B cell (primary cell): ENCODE measurements at regions not wholly inside any gene's neighbourhood (a gene's known extent, or its start where the extent isn't known, plus 50 kb on each side); places are given as distances from the start of the nearest gene placed in this dataset.

Experiments used
- ATAC-seq: fragments of 200-7000 bp; cut with Tn5 transposase; one replicate; pipeline ENCODE4 v1.10.0; 2021; ENCODE audit warnings: low read depth, mild to moderate bottlenecking, moderate number of reproducible peaks, moderate library complexity
- CTCF ChIA-PET: fragments of 350-600 bp; sonication (Branson Sonifier 250); formaldehyde crosslinking; loops from one replicate; lab custom pipeline; 2021; ENCODE audit warnings: antibody characterized with exemption, inconsistent platforms; lab: Charles Lee
- POLR2A ChIA-PET: fragments of 350-600 bp; sonication (Branson Sonifier 250); formaldehyde crosslinking; loops from one replicate; lab custom pipeline; 2021; ENCODE audit warnings: antibody characterized with exemption; lab: Charles Lee
- DNase-seq: peaks from one replicate; pipeline ENCODE4 v3.0.0; 2013
- H2AFZ ChIP-seq: 2 replicates; pipeline ENCODE4 v1.6.1; 2012; ENCODE audit warnings: mild to moderate bottlenecking, low read depth, low read length; ENCODE audit not compliant: insufficient read depth, poor library complexity, severe bottlenecking
- H3K27ac ChIP-seq, 2 donors: 1 replicate in 1 of 2; 2 replicates in 1 of 2; pipeline ENCODE4 v1.5.1; 2012 to 2013; ENCODE audit warnings: low read length in 2 of 2, mild to moderate bottlenecking in 2 of 2, moderate library complexity in 1 of 2
- H3K27me3 ChIP-seq, 4 experiments: fragments of 200-600 bp in 1 of 4; sonication (generic) in 1 of 4; replicated peaks in 1 of 4; 1 replicate in 2 of 4; 2 replicates in 2 of 4; pipeline versions ENCODE4 v1.6.1 to v1.7.0; 2013 to 2016; ENCODE audit warnings: low read length in 3 of 4, mild to moderate bottlenecking in 2 of 4, mixed read lengths in 1 of 4, moderate library complexity in 1 of 4; ENCODE audit not compliant: insufficient read depth in 4 of 4, control insufficient read depth in 3 of 4; ENCODE audit errors: control extremely low read depth in 1 of 4
- H3K36me3 ChIP-seq, 2 experiments: replicated peaks in 1 of 2; 1 replicate in 1 of 2; 2 replicates in 1 of 2; pipeline versions ENCODE4 v1.6.1 to v1.7.1; 2013; ENCODE audit warnings: low read length in 1 of 2; ENCODE audit not compliant: insufficient read depth in 2 of 2, control insufficient read depth in 1 of 2; ENCODE audit errors: control extremely low read depth in 1 of 2, extremely low read depth in 1 of 2
- H3K4me1 ChIP-seq, 2 donors: fragments of 200-600 bp in 1 of 2; sonication (generic) in 1 of 2; 1 replicate in 1 of 2; 2 replicates in 1 of 2; pipeline versions ENCODE4 v1.5.1 to v1.6.1; 2013 to 2017; ENCODE audit warnings: low read length in 2 of 2; ENCODE audit not compliant: control insufficient read depth in 2 of 2, insufficient read depth in 2 of 2
- H3K4me2 ChIP-seq: replicated peaks from 2 replicates; pipeline ENCODE3; 2012; ENCODE audit warnings: mild to moderate bottlenecking, low read depth, low read length; ENCODE audit not compliant: poor library complexity, severe bottlenecking
- H3K4me3 ChIP-seq, 5 experiments: fragments of 200-600 bp in 1 of 5; sonication (generic) in 1 of 5; 1 replicate in 3 of 5; 2 replicates in 2 of 5; pipeline versions ENCODE4 v1.5.1 to v1.7.0; 2011 to 2016; ENCODE audit warnings: low read length in 4 of 5, mild to moderate bottlenecking in 4 of 5, low read depth in 2 of 5, control low read depth in 1 of 5, moderate library complexity in 1 of 5; ENCODE audit not compliant: insufficient read depth in 1 of 5; ENCODE audit errors: control extremely low read depth in 1 of 5, extremely low read depth in 1 of 5
- H3K79me2 ChIP-seq: fragments of 200-600 bp; sonication (generic); one replicate; pipeline ENCODE4 v1.6.0; 2016; ENCODE audit warnings: low read length; ENCODE audit not compliant: control insufficient read depth, insufficient read depth
- H3K9ac ChIP-seq: fragments of 200-600 bp; sonication (generic); 2 replicates; pipeline ENCODE4 v1.6.1; 2017; ENCODE audit warnings: mild to moderate bottlenecking, low read length, moderate library complexity
- H3K9me3 ChIP-seq, 3 donors: one replicate each; pipeline versions ENCODE4 v1.6.1 to v1.7.1; 2013; ENCODE audit warnings: low read length in 2 of 3; ENCODE audit not compliant: control insufficient read depth in 2 of 3, insufficient read depth in 1 of 3; ENCODE audit errors: control extremely low read depth in 1 of 3
- H4K20me1 ChIP-seq: 2 replicates; pipeline ENCODE4 v1.6.0; 2012; ENCODE audit warnings: mild to moderate bottlenecking, low read length; ENCODE audit not compliant: insufficient read depth, control insufficient read depth, poor library complexity, severe bottlenecking
- H3K27ac Mint-ChIP-seq: one replicate; pipeline ENCODE4 v1.8.0; 2021; ENCODE audit warnings: mixed read lengths
- H3K27me3 Mint-ChIP-seq: one replicate; pipeline ENCODE4 v1.8.0; 2021; ENCODE audit warnings: mixed read lengths
- H3K4me1 Mint-ChIP-seq: one replicate; pipeline ENCODE4 v1.8.0; 2021; ENCODE audit warnings: mixed read lengths
- H3K4me3 Mint-ChIP-seq: one replicate; pipeline ENCODE4 v1.8.0; 2021; ENCODE audit warnings: mixed read lengths
- H3K9me3 Mint-ChIP-seq: one replicate; pipeline ENCODE4 v1.8.0; 2022; ENCODE audit warnings: mixed read lengths; ENCODE audit not compliant: insufficient read depth
- EZH2 ChIP-seq: IDR thresholded peaks from 2 replicates; pipeline ENCODE4 v1.6.1; 2012; ENCODE audit warnings: borderline replicate concordance, low read depth, mild to moderate bottlenecking, moderate library complexity, low read length; ENCODE audit not compliant: insufficient read depth, poor library complexity, severe bottlenecking
- WGBS: methylation state at CpG from one replicate; pipeline ENCODE4 v1.1.5; 2013; ENCODE audit warnings: missing lambda C conversion rate; ENCODE audit not compliant: insufficient coverage; 5-methylcytosine and 5-hydroxymethylcytosine counted together
- intact Hi-C: fragments of 100-400 bp; cut with micrococcal nuclease; formaldehyde crosslinking; loops from one replicate; pipeline ENCODE4 v1.10.0; 2022
- TF ChIP-seq, protein P1 (sequence below): fragments of 200-600 bp; IDR thresholded peaks from one replicate; pipeline ENCODE4 v1.8.0; 2022; ENCODE audit warnings: antibody characterized with exemption, mild to moderate bottlenecking

DNA sequence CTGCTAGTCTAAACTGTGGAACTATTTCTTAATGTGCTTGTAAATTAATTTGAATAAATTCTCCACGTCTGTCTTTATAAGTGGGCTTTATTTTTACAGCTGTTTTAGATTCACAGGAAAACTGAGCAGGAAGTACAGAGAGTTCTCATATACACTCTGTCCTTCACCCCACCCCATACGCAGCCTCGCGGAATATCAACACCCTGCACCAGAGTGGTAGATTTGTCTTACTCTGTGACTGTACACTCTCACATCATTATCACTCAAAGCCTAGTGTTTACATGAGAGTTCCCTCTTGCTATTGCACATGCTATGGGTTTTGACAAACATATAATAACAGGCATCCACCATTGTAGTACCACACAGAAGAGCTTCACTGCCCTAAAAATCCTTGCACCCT is 179.7 kb upstream of the DAB2 start:
- ChIA-PET CTCF (no interaction called here), POLR2A (no interaction called here)
- DNase-seq = no peak
- no peak overlapping the region for H3K4me2 ChIP-seq
- H3K4me3 ChIP-seq = no peak overlapping the region
- no peak overlapping the region for H3K27ac ChIP-seq
- no peak for ATAC-seq
- Mint-ChIP-seq H3K9me3 (no peaks in the 10 kb centered on the region), H3K27me3 (peaks cover 6% of the 10 kb centered on the region), H3K4me1 (peaks cover 3% of the 10 kb centered on the region), H3K4me3 (no peak overlapping the region), H3K27ac (no peak overlapping the region)
- H3K36me3 ChIP-seq = no peaks in the 10 kb centered on the region
- H2AFZ ChIP-seq = no peak overlapping the region
- no peaks in the 10 kb centered on the region for H3K27me3 ChIP-seq
- TF ChIP-seq, protein P1, sequence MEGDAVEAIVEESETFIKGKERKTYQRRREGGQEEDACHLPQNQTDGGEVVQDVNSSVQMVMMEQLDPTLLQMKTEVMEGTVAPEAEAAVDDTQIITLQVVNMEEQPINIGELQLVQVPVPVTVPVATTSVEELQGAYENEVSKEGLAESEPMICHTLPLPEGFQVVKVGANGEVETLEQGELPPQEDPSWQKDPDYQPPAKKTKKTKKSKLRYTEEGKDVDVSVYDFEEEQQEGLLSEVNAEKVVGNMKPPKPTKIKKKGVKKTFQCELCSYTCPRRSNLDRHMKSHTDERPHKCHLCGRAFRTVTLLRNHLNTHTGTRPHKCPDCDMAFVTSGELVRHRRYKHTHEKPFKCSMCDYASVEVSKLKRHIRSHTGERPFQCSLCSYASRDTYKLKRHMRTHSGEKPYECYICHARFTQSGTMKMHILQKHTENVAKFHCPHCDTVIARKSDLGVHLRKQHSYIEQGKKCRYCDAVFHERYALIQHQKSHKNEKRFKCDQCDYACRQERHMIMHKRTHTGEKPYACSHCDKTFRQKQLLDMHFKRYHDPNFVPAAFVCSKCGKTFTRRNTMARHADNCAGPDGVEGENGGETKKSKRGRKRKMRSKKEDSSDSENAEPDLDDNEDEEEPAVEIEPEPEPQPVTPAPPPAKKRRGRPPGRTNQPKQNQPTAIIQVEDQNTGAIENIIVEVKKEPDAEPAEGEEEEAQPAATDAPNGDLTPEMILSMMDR = no peak
- no peak for TF ChIP-seq EZH2
- no peaks in the 10 kb centered on the region for H4K20me1 ChIP-seq
- no peaks in the 10 kb centered on the region for H3K9me3 ChIP-seq
- no peaks in the 10 kb centered on the region for H3K4me1 ChIP-seq
- intact Hi-C loops = no loop called here
- 69% methylated on average over 3 of the region's 4 CpGs for WGBS
- no peaks in the 10 kb centered on the region for H3K79me2 ChIP-seq
- no peak overlapping the region for H3K9ac ChIP-seq

DNA sequence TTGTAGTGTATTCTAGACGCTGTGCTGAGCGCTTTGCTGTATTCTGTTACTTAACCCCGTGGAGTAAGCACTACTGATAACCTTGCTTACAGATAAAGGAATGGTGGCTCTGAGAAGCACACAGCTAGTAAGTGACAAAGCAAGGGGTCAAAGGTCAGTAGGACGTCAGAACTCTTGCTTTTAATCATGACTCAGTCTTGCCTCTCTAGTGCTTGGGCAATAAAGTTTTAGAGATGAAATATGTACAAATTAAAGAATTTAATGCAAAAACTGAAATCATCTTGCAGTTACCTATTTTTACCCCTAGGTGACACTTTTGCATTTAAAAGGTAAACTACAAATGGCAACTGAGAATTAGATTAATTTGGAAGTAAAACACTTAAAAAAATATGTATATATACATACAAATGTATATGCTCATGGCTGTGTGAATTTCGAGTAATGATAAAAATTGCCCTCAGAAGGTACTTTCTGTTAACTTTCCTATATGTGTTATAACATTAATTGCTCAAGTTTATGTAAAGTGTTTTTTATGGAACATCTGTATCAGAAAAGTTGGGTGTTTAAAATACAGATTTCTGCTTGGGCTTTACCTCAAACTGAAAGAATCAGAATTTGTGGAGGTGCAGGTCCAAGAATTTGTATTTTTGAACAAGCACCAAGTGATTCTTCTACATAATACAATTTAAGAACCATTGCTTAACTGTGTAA is 175.1 kb upstream of the DAB2 start:
- Histone ChIP-seq H2AFZ (no peak overlapping the region), H3K9me3 (no peaks in the 10 kb centered on the region), H3K36me3 (no peaks in the 10 kb centered on the region), H3K4me3 (no peak overlapping the region), H3K9ac (no peak overlapping the region), H3K4me2 (no peak overlapping the region), H3K4me1 (no peaks in the 10 kb centered on the region), H3K27me3 (peaks cover 0 to 6% (median 2%) of the 10 kb centered on the region in 4 experiments), H4K20me1 (no peaks in the 10 kb centered on the region), H3K27ac (no peak overlapping the region), H3K79me2 (no peaks in the 10 kb centered on the region)
- no peaks in the 10 kb centered on the region for H3K9me3 Mint-ChIP-seq
- no peaks in the 10 kb centered on the region for H3K4me1 Mint-ChIP-seq
- intact Hi-C loops = loop anchor here (2.0 kb wide), 1 partner anchor 1089 kb away; no protein-coding TSS in a partner anchor
- peaks cover 22% of the 10 kb centered on the region for H3K27me3 Mint-ChIP-seq
- no peak for ATAC-seq
- H3K4me3 Mint-ChIP-seq = no peak overlapping the region
- no peak for DNase-seq
- ChIA-PET POLR2A (no interaction called here), CTCF (interaction anchor here (1.3 kb wide), 1 partner anchor 8 kb away, joined by 4 read pairs; no protein-coding TSS in a partner anchor)
- no peak for TF ChIP-seq EZH2
- TF ChIP-seq, protein P1 = peak; percentile 74
- 77% methylated on average over 3 of the region's 5 CpGs for WGBS
- H3K27ac Mint-ChIP-seq = no peak overlapping the region
